HG03354 (cell line): ENCODE measurements at regions not wholly inside any gene's neighbourhood (a gene's known extent, or its start where the extent isn't known, plus 50 kb on each side); places are given as distances from the start of the nearest gene placed in this dataset.
"Not testable (repeated sequence)": the region's sequence is repeated elsewhere in the genome, so short reads cannot be mapped to it uniquely, and the experiment has no call there.

Experiments
- ATAC-seq: cut with Tn5 transposase; IDR thresholded peaks from one replicate; pipeline ENCODE4 v1.9.1; 2021; ENCODE audit warnings: mild to moderate bottlenecking; ENCODE audit not compliant: unreplicated experiment, poor library complexity, severe bottlenecking

DNA sequence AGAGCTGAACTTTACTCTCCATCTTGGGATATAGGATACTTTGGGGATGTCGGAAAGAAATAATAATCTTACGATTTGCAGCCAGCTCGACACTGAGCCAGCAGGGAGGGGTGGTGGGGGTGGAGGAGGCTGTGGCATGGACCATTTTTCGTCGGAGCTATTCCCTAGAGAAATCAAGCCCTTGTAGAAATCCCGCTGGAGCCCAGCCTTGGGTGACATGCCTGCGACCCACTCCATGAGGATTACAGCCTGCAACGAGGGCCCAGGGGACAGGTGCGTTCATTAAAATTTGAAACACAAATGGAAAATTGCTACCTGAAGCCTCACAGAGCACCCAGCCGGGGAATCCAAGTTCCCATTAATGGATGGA, 82.8 kb upstream of the GSE1 start:
- ATAC-seq, result no peak

DNA sequence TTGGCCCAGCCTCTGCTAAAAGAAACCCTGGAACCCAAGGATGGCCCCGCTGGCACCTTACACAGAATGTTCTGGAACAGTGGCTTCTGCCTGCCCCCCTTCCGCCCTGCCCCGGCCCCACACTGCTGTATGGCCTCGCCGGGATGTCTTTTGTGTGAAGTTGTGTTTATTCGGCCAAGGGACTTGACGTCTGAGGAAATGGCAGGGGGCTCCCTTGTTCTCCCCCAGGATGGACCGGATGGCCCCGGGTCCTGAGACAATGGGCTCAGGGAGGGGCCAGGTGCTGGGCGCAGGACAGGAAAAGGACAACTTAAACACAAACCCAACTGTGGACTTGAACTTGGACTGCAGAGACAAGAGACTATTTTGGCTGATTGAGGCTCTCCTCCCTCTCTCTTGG, 81.6 kb upstream of the GSE1 start:
- no peak for ATAC-seq

DNA sequence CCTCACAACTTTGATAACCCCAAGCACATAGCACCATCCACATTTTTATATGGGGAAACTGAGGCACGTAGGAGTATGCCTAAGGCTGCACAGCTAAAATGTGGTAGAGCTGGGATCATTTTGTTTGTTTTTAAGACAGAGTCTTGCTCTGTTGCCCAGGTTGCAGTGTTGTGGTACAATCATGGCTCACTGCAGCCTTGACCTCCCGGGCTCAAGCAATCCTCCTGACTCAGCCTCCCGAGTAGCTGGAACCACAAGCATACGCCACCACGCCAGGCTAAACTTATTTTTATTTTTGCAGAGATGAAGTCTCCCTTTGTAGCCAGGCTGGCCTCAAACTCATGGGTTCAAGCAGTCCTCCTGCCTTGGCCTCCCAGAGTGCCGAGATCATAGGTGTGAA, 81.0 kb upstream of the GSE1 start:
- no peak for ATAC-seq

DNA sequence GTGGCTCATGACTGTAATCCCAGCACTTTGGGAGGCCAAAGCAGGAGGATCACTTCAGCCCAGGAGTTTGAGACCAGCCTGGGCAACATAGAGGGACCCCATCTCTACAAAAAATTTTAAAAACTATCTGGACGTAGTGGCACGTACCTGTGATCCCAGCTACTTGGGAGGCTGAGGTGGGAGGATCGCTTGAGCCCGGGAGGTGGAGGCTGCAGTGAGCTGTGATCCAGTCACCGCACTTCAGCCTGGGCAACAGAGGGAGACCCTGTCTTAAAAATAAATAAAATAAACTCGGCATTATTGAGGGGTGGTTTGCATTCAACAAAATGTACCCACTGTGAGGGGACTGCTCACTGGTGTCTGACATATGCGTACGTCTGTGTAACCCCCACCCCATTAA, 79.5 kb upstream of the GSE1 start:
- not testable (repeated sequence) for ATAC-seq

DNA sequence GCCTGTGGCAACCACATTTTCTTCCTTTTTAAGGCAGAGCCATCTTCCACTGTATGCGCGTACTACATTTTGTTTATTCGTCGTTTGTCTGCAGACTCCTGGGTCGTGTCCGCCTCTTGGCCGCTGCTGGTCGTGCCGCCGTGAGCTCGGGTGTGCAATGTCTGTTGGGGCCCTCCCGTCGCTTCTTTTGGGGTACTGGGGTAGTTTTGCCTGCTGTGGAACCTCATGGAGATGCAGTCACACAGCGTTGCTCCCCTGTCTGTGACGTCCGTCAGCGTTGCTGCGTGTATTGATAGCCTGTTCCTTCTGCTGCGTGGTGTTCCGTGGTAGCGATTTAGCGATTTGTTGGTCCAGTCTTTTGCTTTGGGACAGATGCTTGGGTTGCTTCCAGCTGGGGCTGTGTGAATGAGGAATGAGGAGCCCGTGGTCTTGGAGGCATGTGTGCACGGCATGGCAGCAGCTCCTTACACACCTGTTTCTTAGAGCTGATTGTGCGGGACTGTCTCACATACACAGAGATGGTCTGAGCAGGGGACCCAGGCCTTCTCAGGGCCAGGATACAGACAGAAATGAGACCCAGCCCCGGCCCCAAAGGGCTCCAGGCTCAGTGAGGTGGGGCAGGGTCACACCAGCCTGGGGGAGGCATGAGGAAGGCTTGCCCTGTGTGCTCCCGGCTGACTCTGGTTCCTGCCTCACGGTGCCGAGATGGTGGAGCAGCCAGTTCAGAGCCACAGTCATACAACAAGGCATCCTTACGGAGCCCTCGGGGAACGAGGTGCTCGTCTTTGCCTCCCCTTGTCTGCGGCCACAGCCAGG, 78.4 kb upstream of the GSE1 start:
- no peak for ATAC-seq

DNA sequence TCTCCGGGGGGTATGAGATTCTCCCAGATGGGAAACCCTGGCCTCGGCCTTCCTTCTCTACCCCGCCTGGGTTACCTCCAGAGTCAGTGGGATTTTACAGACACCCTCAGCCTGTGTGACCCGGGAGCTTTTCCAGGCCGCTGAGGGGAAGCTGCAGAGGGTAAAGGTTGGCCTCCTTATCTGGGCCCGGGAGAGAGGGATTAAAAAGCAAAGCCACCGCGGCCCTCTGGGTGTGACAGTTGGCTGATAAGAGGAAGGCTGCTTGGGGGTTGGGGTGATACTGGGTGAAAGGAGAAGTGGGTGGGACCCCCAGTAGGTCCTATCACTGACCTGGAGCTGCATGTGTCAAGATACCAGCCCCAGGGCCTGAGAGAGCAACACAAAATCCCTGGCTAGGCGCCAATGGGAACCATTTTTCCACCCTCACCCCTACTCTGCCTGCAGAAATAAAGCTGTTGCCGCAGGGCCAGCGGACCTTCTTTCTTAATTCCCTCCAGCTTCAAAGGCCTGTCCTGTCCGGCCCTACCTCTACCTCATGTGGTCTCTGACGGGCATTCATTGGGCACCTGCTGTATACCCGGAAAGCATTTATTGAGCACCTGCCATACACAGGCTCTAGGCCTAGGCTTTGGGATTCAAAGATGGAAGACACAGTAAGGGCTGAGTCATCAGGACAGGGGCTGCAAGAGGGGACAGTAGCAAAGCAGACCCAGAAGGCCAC, 77.6 kb upstream of the GSE1 start:
- ATAC-seq, result no peak

DNA sequence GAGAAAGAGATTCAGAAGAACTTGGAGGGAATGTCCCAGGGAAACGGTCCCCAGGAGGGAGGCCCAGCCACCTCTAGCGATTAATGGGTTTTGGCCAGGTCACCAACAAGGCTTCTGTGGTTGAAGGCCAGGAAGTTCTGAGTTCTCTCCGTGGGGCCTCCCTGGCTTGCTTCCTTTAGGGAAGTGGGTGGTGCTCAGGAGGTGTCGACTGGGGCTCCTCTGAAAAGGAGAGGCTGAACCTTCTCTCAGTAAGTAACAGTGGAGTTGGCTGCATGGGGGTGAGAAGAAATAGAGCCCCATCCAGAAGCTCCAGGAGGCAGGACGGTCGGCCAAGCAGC, 77.1 kb upstream of the GSE1 start:
- no peak for ATAC-seq

DNA sequence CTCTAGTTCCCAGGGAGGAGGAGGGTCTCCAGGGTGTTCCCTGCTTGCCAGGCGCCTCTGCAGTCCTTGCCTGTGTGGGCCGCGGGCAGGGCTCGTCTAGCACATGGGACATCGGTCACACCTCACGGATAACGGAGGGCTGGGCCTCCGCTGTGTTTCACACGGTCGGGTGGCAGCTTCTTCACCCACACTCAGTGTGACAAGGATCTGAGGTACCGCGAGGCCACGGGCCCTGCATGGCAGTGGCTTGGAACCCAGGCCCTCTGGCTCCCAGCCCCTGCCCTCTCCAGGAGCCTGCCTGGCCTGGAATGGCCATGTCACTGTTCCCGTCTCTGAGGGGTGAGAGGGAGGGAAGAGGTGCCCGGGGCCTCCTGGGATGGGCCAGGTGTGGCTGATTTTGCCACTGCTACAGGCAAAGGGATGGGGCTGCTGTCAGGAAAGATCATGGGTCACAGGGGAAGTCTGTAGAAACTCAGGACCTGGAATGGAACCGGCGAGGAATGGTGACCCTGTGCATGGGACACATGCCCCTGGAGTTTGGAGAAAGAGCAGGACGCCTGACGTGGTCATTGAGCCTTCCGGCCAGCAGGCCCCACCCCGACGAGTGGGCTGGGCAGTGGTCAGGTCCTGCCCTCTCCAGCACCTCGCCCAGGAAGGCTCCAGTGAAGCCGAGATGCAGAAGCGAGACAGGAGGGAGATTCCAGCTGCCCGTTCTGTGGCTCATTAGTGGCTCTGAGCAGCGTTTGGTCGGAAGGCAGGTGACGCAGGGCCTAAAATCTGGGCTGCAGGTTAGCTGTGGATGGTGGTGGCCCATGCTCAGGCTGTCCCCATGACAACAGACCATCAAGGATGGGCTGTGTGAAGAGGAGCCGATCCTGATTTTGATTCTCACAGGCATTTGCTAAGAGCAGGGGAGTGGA, 76.5 kb upstream of the GSE1 start:
- ATAC-seq, result no peak

DNA sequence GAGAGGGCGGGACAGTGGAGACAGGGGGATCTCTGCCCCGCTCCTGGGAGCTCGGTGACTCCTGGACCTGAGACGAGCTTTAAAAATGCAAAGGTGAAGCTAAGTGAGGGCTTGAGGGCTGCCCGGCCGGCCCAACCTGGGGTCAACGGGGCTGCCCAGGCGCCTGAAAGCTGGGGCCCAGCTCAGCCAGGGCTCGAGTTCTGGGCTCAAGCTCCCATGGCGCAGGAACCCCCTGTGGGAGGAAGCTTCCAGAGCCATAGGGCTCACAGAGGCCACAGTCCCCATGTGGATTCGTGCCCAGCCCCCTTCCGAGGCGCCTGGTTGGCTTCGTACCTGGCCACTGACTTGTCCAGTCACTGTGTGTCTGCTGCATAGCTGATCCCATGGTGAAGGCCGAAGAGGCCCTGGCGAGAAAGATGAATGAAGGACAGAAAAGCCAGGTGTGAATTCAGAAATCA, 75.8 kb upstream of the GSE1 start:
- ATAC-seq, result no peak

DNA sequence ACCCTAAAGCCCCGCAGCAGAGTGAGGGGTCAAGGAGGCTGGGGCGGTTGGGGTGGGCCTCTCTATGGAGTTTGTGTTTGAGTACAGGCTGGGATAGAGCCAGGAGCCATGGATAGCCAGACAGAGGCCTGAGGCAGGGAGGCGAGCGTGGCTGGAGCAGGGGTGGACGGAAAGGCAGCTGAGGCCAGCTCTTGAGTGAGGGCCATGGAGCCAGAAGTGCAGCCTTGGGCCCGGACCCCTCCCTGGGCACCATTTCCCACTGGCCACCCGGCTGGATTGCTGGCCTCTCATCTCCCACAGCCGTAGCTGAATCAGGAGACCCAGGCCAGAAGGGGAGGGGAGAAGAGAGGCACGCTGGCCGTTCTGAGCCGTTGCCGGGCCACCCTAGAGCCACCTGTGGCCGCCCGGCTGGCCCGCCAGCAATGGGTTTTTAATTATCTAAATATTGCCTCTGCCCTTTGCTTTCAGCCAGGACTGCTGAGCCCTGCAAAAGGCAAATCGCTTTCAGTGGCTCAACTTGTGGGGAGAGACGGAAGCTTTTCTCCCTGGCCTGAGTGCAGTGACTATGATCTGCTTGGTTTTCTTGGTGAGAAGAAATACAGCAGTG, 75.2 kb upstream of the GSE1 start:
- ATAC-seq, result no peak

DNA sequence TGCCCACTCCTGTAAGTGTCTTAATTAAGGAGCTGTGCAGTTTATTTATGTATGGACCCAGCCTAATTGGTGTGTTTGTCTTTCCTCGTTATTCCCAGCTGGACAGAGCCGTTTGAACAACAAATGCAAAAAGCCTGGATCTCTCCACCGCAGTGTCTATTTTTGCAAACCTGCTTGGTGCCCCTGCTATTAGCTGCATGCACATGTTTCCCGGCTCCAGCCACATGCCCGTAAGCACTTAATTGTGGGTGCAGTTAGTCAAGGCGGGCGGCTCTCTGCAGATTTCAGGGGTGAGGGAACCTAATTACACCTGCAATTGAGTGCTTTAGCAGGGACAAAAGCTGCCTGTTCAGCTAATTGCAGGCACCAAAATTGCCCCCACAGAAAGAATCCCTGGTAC, 74.0 kb upstream of the GSE1 start:
- no peak for ATAC-seq

DNA sequence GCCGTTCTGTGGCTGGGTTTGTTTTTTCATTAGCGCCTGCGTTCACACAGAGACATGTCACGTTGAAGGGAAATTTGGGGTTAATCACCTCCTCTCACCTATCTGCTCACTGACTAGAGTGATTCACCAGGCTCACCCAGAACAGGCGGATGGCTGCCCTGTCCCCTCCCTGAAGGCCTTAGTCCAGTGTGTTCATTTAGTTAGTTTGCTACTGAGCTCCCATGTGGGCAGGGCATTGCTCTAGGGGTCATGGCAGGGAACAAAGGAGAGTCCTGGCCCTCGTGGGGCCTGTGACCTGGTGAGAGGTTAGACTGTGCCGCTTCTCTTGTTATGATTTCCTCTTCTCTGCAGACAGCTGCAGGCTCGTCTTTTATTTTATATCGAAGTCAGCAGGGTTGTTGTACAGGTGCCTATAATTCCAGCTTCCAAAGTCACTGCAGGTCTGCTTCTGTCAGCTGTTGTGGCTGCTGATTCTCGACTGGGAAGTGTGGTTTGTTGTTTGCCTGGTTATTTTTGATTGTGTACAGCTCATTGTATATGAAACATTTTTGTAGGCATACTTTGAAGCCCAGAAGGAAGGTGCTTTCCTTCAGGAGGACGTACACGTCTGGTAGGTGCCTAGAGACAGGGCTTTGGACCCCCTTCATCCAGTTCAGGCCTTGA, 73.4 kb upstream of the GSE1 start:
- ATAC-seq, result no peak

DNA sequence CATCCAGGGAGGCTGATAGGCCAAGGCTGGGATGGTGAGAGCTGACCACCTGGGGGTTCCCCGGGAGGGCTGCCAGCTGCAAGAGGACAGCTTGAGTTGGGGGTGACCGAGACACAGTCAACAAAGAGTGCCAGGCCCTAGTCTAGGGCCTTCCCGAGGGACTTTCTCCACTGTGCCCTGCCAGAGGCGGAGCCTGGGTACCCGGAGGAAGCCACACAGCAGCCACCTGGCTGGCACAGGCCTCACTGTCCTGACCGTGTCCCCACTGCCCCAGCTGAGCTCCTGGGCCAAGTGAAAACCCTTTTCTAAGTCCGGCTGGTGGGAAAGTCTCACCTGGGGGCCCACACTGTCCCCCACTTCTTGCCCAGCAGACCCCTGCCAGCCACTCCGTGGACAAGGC, 71.9 kb upstream of the GSE1 start:
- no peak for ATAC-seq

DNA sequence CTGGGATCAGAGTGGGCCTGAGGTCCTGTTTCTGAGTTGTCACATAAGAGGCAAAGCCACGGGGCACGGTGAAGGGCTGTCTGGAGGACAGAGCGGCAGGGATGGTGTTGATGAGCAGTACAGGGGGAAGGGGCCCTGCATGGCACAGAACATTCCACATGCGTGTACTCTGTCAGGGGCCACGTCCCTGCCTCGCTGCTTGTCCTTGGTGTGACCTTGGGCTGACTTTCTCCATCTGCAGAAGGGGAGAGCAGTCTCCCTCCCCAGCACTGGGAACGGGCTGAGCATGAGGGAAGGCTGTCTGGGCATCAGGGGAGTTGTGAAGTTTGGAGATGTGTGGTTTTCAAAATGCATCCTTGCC, 71.5 kb upstream of the GSE1 start:
- ATAC-seq, result no peak

DNA sequence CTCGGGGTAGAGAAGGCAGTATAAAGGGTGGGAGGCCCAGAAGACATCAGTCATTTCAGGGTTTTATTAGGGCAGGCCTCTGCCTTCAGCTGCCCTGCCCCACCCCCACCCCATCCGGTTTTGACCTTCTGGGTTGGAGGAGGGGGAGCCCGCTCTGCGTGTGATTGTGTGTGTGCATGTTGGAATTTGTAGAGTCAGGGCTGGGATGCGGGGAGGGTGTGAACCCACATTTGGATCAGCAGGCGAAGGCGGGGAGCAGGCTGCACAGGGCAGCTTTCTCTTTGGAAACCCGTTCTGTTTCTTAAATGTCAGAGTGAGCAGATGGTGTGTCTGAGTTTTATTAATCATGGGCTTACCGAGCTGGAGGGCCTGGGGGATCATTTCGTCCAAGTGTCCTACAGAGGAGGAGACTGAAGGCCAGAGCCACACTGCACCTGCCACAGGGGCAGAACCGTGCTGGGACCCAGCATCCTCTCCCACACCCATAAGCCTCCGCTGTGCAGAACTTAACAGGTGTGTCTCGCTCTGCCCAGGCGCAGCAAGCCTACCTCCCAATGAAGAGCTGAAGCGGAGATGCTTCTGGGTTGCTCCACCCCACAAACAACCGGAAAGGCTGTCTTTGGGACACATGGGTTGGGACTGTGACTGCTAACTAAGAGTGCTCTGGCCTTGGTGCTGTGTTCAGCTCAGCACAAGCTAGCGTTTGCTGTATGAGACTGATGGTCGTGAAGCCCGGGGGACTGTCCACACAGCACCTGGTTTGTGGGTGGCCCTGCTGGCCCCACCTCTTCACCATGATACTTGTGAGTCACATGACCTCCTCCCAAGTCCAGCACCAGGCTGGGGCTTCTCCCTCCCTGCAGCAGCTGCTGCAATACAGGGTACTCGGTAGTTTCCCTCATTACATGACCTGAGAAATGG, 70.9 kb upstream of the GSE1 start:
- no peak for ATAC-seq

DNA sequence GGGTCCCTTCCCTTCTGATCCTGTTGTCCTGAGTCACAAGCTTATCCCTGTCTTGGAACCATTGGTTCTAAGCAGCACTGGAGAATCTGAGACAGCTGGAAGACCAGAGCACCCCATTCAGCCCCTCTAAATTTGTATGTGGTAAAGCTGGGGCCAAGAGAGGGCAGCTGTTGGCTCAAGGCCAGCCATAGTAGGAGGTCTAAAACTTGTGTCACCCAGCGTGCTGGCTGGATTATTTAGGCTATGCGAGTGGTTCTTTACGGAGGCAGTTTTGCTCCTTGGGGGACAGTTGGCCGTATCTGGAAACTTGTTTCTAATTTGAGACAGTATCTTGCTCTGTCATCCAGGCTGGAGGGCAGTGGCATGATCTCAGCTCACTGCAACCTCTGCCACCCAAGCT, 69.6 kb upstream of the GSE1 start:
- ATAC-seq, result no peak

DNA sequence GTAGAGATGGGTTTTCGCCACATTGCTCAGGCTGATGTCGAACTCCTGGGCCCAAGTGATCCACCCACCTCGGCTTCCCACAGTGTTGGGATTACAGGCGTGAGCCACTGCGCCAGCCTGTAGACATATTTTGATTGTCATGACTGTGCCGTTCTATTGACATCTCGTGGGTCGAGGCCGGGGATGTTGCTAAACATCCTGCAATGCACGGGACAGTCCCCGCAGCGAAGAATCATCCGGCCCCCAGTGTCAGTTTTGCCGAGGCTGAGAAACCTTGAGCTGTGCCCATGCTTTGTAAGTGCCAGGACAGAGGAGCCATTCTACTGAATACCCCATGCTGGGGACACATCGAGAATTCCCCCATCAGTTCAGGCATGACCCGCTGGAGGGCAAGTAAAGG, 69.1 kb upstream of the GSE1 start:
- ATAC-seq, result no peak

DNA sequence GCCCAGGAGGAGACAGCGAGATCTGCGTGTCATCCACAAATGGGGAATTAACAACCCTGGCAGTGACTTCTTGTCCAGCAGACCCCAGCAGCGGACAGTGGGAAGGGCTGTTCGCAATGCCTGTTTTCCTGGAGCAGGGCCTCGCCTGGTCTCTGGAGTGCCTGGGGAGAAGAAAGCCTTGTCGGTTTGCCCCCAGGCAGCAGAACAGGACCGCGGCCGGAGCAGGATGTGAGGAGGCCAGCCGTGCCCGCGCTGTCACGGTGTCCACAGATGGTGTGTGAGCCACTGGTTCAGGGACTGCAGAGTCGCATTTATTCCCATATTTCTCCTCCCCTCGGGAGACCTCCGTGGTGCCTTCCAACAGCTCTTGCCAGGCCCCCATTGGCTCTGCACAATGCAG, 68.5 kb upstream of the GSE1 start:
- no peak for ATAC-seq
